ENCODE measurements at regions not wholly inside any gene's neighbourhood (a gene's known extent, or its start where the extent isn't known, plus 50 kb on each side); places are given as distances from the start of the nearest gene placed in this dataset.
"Not testable (repeated sequence)": the region's sequence is repeated elsewhere in the genome, so short reads cannot be mapped to it uniquely, and the experiment has no call there.

- TF ChIP-seq CTCF (IDR thresholded peaks at IDR 0.05), result no peak
- no peak for TF ChIP-seq EP300 (IDR thresholded peaks at IDR 0.05)
- no peak for TF ChIP-seq POLR2AphosphoS5 (IDR thresholded peaks at IDR 0.05)
- no peak for TF ChIP-seq POLR2A (IDR thresholded peaks at IDR 0.05)
- DNase-seq (ENCODE audit: low spot score in 2 of 2), result no peak
- H3K27me3 ChIP-seq, result peaks cover 12% of the 10 kb centered on the region
- no peaks in the 10 kb centered on the region for H3K4me1 ChIP-seq
- H3K4me3 ChIP-seq, result no peak overlapping the region
- H3K9me3 ChIP-seq, result no peaks in the 10 kb centered on the region
- no peak overlapping the region for H3K27ac ChIP-seq
- WGBS, result 85% methylated on average over 2 of the region's 2 CpGs
- no peaks in the 10 kb centered on the region for H3K36me3 ChIP-seq
Measured at GRCh38 chr13:52911340-52911739, 62.9 kb upstream of the PCDH8 start.

- not testable (repeated sequence) for H3K27ac ChIP-seq; H3K4me1 ChIP-seq; H3K9me3 ChIP-seq; H3K4me3 ChIP-seq; H3K36me3 ChIP-seq; DNase-seq (ENCODE audit: low spot score in 2 of 2)
- peaks cover 15% of the 10 kb centered on the region for H3K27me3 ChIP-seq
- 88% methylated on average over 2 of the region's 2 CpGs for WGBS
Measured at GRCh38 chr13:52910318-52910717, 61.9 kb upstream of the PCDH8 start.

- peaks cover 15% of the 10 kb centered on the region for H3K27me3 ChIP-seq
- no peaks in the 10 kb centered on the region for H3K36me3 ChIP-seq
- no peaks in the 10 kb centered on the region for H3K9me3 ChIP-seq
- DNase-seq (ENCODE audit: low spot score in 2 of 2), result no peak
- H3K27ac ChIP-seq, result no peak overlapping the region
- WGBS, result 43% methylated on average over 20 of the region's 20 CpGs
- no peaks in the 10 kb centered on the region for H3K4me1 ChIP-seq
- TF ChIP-seq POLR2AphosphoS5 (IDR thresholded peaks at IDR 0.05), result no peak
- no peak overlapping the region for H3K4me3 ChIP-seq
Measured at GRCh38 chr13:52906122-52906903, 57.9 kb upstream of the PCDH8 start.

- WGBS, result 88% methylated on average over 1 of the region's 1 CpG
- Histone ChIP-seq H3K27ac (no peak overlapping the region), H3K4me3 (no peak overlapping the region)
Measured at GRCh38 chr13:52905701-52906100, 57.3 kb upstream of the PCDH8 start.

GRCh38 chr13:52903320-52903719, 54.9 kb upstream of the PCDH8 start:
- no peaks in the 10 kb centered on the region for H3K36me3 ChIP-seq
- H3K27ac ChIP-seq, result no peak overlapping the region
- no peaks in the 10 kb centered on the region for H3K9me3 ChIP-seq
- DNase-seq (ENCODE audit: low spot score in 2 of 2), result no peak
- H3K4me1 ChIP-seq, result no peaks in the 10 kb centered on the region
- TF ChIP-seq EP300 (IDR thresholded peaks at IDR 0.05) (no peak), CTCF (IDR thresholded peaks at IDR 0.05) (no peak), POLR2A (IDR thresholded peaks at IDR 0.05) (no peak), POLR2AphosphoS5 (IDR thresholded peaks at IDR 0.05) (no peak)
- no peak overlapping the region for H3K4me3 ChIP-seq
- WGBS, result 62% methylated on average over 4 of the region's 4 CpGs
- peaks cover 15% of the 10 kb centered on the region for H3K27me3 ChIP-seq

More at GRCh38 chr13:52905701-52906100, 57.3 kb upstream of the PCDH8 start:
- TF ChIP-seq POLR2AphosphoS5 (IDR thresholded peaks at IDR 0.05), result no peak
- no peak for TF ChIP-seq EP300 (IDR thresholded peaks at IDR 0.05)
- no peak for TF ChIP-seq POLR2A (IDR thresholded peaks at IDR 0.05)
- no peak for TF ChIP-seq CTCF (IDR thresholded peaks at IDR 0.05)
- Histone ChIP-seq H3K36me3 (no peaks in the 10 kb centered on the region), H3K9me3 (no peaks in the 10 kb centered on the region), H3K4me1 (no peaks in the 10 kb centered on the region), H3K27me3 (peaks cover 15% of the 10 kb centered on the region)
- DNase-seq (ENCODE audit: low spot score in 2 of 2), result no peak

- TF ChIP-seq CTCF (IDR thresholded peaks at IDR 0.05) (no peak), POLR2A (IDR thresholded peaks at IDR 0.05) (no peak), EP300 (IDR thresholded peaks at IDR 0.05) (no peak), POLR2AphosphoS5 (IDR thresholded peaks at IDR 0.05) (no peak)
- H3K27ac ChIP-seq, result no peak overlapping the region
- WGBS, result 83% methylated on average over 5 of the region's 5 CpGs
- no peaks in the 10 kb centered on the region for H3K36me3 ChIP-seq
- H3K9me3 ChIP-seq, result no peaks in the 10 kb centered on the region
- H3K4me3 ChIP-seq, result no peak overlapping the region
- DNase-seq (ENCODE audit: low spot score in 2 of 2), result no peak
- no peaks in the 10 kb centered on the region for H3K27me3 ChIP-seq
- H3K4me1 ChIP-seq, result no peaks in the 10 kb centered on the region
Measured at GRCh38 chr13:52899206-52899605, 50.8 kb upstream of the PCDH8 start.

Data from suprapubic skin (tissue), 4 donors.